Cerebellar cortex (tissue), 1 donor: ENCODE measurements at regions not wholly inside any gene's neighbourhood (a gene's known extent, or its start where the extent isn't known, plus 50 kb on each side); places are given as distances from the start of the nearest gene placed in this dataset.

ENCODE experiments used
- DNase-seq: peaks from one replicate; pipeline ENCODE4 v3.0.0-alpha.2; 2015; ENCODE audit warnings: low spot score

- no peak for DNase-seq
Observed at GRCh38 chr4:1463088-1463926, 57.1 kb upstream of the NKX1-1 start.

- DNase-seq, result no peak
Observed at GRCh38 chr4:1462768-1463075, 56.5 kb upstream of the NKX1-1 start.

GRCh38 chr4:1462009-1462767 lies 55.9 kb upstream of the NKX1-1 start:
- DNase-seq, result no peak

- no peak for DNase-seq
Observed at GRCh38 chr4:1460967-1461868, 55.0 kb upstream of the NKX1-1 start.

- no peak for DNase-seq
Observed at GRCh38 chr4:1459722-1460511, 53.7 kb upstream of the NKX1-1 start.

- no peak for DNase-seq
Observed at GRCh38 chr4:1459081-1459721, 53.0 kb upstream of the NKX1-1 start.

- no peak for DNase-seq
Observed at GRCh38 chr4:1458581-1458980, 52.3 kb upstream of the NKX1-1 start.
